Mesenchymal stem cell (in vitro differentiated cells and primary cell): ENCODE measurements at regions not wholly inside any gene's neighbourhood (a gene's known extent, or its start where the extent isn't known, plus 50 kb on each side); places are given as distances from the start of the nearest gene placed in this dataset.

Experiments used
- DNase-seq: peaks from one replicate; pipeline ENCODE4 v3.0.0-alpha.2; 2013
- H2AFZ ChIP-seq: one replicate; pipeline ENCODE4 v1.6.1; 2013; ENCODE audit warnings: low read depth, mild to moderate bottlenecking, control low read depth, inconsistent platforms, low read length, moderate library complexity
- H2AK5ac ChIP-seq: 2 replicates; pipeline ENCODE4 v1.6.1; 2013; ENCODE audit warnings: low read length, moderate library complexity, mild to moderate bottlenecking, inconsistent platforms; ENCODE audit not compliant: severe bottlenecking
- H2BK120ac ChIP-seq: one replicate; pipeline ENCODE4 v1.6.1; 2013; ENCODE audit warnings: low read depth, mild to moderate bottlenecking, inconsistent platforms, low read length, moderate library complexity
- H2BK12ac ChIP-seq, 2 experiments: one replicate each; pipeline ENCODE4 v1.6.1; 2013; ENCODE audit warnings: inconsistent platforms in 2 of 2, low read length in 2 of 2, mild to moderate bottlenecking in 2 of 2, moderate library complexity in 2 of 2, control low read depth in 1 of 2
- H2BK15ac ChIP-seq: one replicate; pipeline ENCODE4 v1.6.1; 2013; ENCODE audit warnings: mild to moderate bottlenecking, low read depth, inconsistent platforms; ENCODE audit not compliant: poor library complexity, severe bottlenecking
- H2BK5ac ChIP-seq: 2 replicates; pipeline ENCODE4 v1.6.1; 2013; ENCODE audit warnings: low read depth, mild to moderate bottlenecking, low read length, control low read depth, inconsistent platforms; ENCODE audit not compliant: poor library complexity, severe bottlenecking
- H3K14ac ChIP-seq, 2 experiments: one replicate each; pipeline ENCODE4 v1.6.1; 2013; ENCODE audit warnings: inconsistent platforms in 2 of 2, low read length in 2 of 2, control low read depth in 1 of 2, mild to moderate bottlenecking in 1 of 2, moderate library complexity in 1 of 2
- H3K18ac ChIP-seq, 2 experiments: one replicate each; pipeline ENCODE4 v1.6.1; 2013; ENCODE audit warnings: inconsistent platforms in 2 of 2, low read length in 2 of 2, control low read depth in 1 of 2, low read depth in 1 of 2, mild to moderate bottlenecking in 1 of 2
- H3K23ac ChIP-seq, 2 experiments: one replicate each; pipeline ENCODE4 v1.6.1; 2013; ENCODE audit warnings: inconsistent platforms in 2 of 2, low read length in 2 of 2, mild to moderate bottlenecking in 2 of 2, moderate library complexity in 2 of 2, control low read depth in 1 of 2
- H3K27ac ChIP-seq: 2 replicates; pipeline ENCODE4 v1.5.1; 2013; ENCODE audit warnings: mild to moderate bottlenecking, moderate library complexity, low read length, control low read depth, inconsistent platforms; ENCODE audit not compliant: poor library complexity, severe bottlenecking
- H3K27me3 ChIP-seq, 2 experiments: 2 replicates each; pipeline versions ENCODE4 v1.6.1 to v1.7.0; 2013; ENCODE audit warnings: low read length in 2 of 2, mild to moderate bottlenecking in 2 of 2, moderate library complexity in 2 of 2, control low read depth in 1 of 2, inconsistent platforms in 1 of 2; ENCODE audit not compliant: control insufficient read depth in 1 of 2, insufficient read depth in 1 of 2
- H3K36me3 ChIP-seq, 2 experiments: 2 replicates each; pipeline versions ENCODE4 v1.6.1 to v1.7.0; 2013; ENCODE audit warnings: low read length in 2 of 2, control low read depth in 1 of 2, inconsistent platforms in 1 of 2, low read depth in 1 of 2, mild to moderate bottlenecking in 1 of 2; ENCODE audit not compliant: insufficient read depth in 2 of 2, control insufficient read depth in 1 of 2
- H3K4ac ChIP-seq, 2 experiments: one replicate each; pipeline ENCODE4 v1.6.1; 2013; ENCODE audit warnings: inconsistent platforms in 2 of 2, low read length in 2 of 2, mild to moderate bottlenecking in 2 of 2, moderate library complexity in 2 of 2, control low read depth in 1 of 2, low read depth in 1 of 2
- H3K4me1 ChIP-seq: 2 replicates; pipeline ENCODE4 v1.6.1; 2013; ENCODE audit warnings: low read depth, low read length, control low read depth; ENCODE audit not compliant: control insufficient read depth, insufficient read depth
- H3K4me2 ChIP-seq: 2 replicates; pipeline ENCODE4 v1.6.1; 2013; ENCODE audit warnings: low read length, mild to moderate bottlenecking, inconsistent platforms; ENCODE audit not compliant: poor library complexity, severe bottlenecking
- H3K4me3 ChIP-seq, 2 experiments: 2 replicates each; pipeline versions ENCODE4 v1.5.1 to v1.7.0; 2013; ENCODE audit warnings: low read length in 2 of 2, mild to moderate bottlenecking in 2 of 2, control low read depth in 1 of 2, low read depth in 1 of 2; ENCODE audit not compliant: insufficient read depth in 1 of 2
- H3K79me1 ChIP-seq: replicated peaks from 2 replicates; pipeline ENCODE4 v1.6.1; 2013; ENCODE audit warnings: mild to moderate bottlenecking, control low read depth, low read length, inconsistent platforms; ENCODE audit not compliant: poor library complexity, severe bottlenecking
- H3K9ac ChIP-seq: 2 replicates; pipeline ENCODE4 v1.7.0; 2013; ENCODE audit warnings: mild to moderate bottlenecking, low read length, moderate library complexity
- H3K9me3 ChIP-seq: 2 replicates; pipeline ENCODE4 v1.7.0; 2013; ENCODE audit warnings: mild to moderate bottlenecking, low read length; ENCODE audit not compliant: control insufficient read depth
- H4K8ac ChIP-seq: one replicate; pipeline ENCODE4 v1.6.1; 2013; ENCODE audit warnings: inconsistent platforms, mild to moderate bottlenecking, low read length, moderate library complexity
- H4K91ac ChIP-seq: one replicate; pipeline ENCODE4 v1.6.1; 2013; ENCODE audit warnings: mild to moderate bottlenecking, low read length, inconsistent platforms
- WGBS: methylation state at CpG from one replicate; pipeline ENCODE4 v1.1.7; 2013; ENCODE audit warnings: mixed read lengths; 5-methylcytosine and 5-hydroxymethylcytosine counted together

DNA sequence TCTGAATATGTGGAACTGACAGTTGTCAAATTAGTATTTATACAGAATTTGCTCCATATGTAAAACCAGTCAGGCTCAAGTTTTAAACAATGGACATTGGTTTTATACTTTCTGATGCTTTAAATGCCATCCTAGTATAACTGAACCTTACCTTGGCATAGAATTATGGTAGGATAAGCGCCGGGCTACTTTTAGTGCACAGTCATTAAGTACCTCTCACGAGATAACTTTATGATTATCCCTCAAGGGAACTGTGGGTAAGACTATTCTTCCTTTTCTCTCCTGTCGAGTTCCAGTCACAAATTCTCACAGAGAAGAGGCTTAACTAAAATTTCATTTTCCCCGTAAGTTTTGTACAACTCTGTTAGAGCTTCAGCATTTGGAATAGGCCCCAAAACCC is 110.6 kb upstream of the PTPRK start:
- H3K18ac ChIP-seq: no peak overlapping the region
- no peak overlapping the region for H3K4me3 ChIP-seq
- H3K4ac ChIP-seq: no peak overlapping the region
- H4K8ac ChIP-seq: no peak overlapping the region
- H2BK120ac ChIP-seq: no peak overlapping the region
- WGBS: 93% methylated on average over 5 of the region's 5 CpGs
- no peak overlapping the region for H3K14ac ChIP-seq
- no peak overlapping the region for H2BK12ac ChIP-seq
- no peaks in the 10 kb centered on the region for H3K4me1 ChIP-seq
- H2BK15ac ChIP-seq: no peak overlapping the region
- H3K27ac ChIP-seq: no peak overlapping the region
- H2AK5ac ChIP-seq: no peak overlapping the region
- no peak overlapping the region for H4K91ac ChIP-seq
- no peak overlapping the region for H2AFZ ChIP-seq
- no peak overlapping the region for H3K4me2 ChIP-seq
- no peak for DNase-seq
- H3K79me1 ChIP-seq: no peaks in the 10 kb centered on the region
- no peaks in the 10 kb centered on the region for H3K36me3 ChIP-seq
- H3K23ac ChIP-seq: no peak overlapping the region
- no peak overlapping the region for H3K9ac ChIP-seq
- no peak overlapping the region for H2BK5ac ChIP-seq
- H3K27me3 ChIP-seq: no peaks in the 10 kb centered on the region
- H3K9me3 ChIP-seq: no peaks in the 10 kb centered on the region

- Histone ChIP-seq H2BK5ac (no peak overlapping the region), H2BK12ac (no peak overlapping the region), H3K4me1 (no peaks in the 10 kb centered on the region), H2AK5ac (no peak overlapping the region), H2AFZ (no peak overlapping the region), H3K36me3 (no peaks in the 10 kb centered on the region), H2BK120ac (no peak overlapping the region), H3K27me3 (no peaks in the 10 kb centered on the region), H3K9me3 (no peaks in the 10 kb centered on the region), H3K27ac (no peak overlapping the region), H2BK15ac (no peak overlapping the region), H3K79me1 (no peaks in the 10 kb centered on the region), H3K23ac (no peak overlapping the region), H3K14ac (no peak overlapping the region), H3K18ac (no peak overlapping the region), H3K9ac (no peak overlapping the region), H3K4me3 (no peak overlapping the region), H4K8ac (no peak overlapping the region), H3K4ac (no peak overlapping the region), H4K91ac (no peak overlapping the region), H3K4me2 (no peak overlapping the region)
- 97% methylated on average over 3 of the region's 3 CpGs for WGBS
- DNase-seq: no peak
Measured at GRCh38 chr6:128630213-128630612, 109.8 kb upstream of the PTPRK start.

DNA sequence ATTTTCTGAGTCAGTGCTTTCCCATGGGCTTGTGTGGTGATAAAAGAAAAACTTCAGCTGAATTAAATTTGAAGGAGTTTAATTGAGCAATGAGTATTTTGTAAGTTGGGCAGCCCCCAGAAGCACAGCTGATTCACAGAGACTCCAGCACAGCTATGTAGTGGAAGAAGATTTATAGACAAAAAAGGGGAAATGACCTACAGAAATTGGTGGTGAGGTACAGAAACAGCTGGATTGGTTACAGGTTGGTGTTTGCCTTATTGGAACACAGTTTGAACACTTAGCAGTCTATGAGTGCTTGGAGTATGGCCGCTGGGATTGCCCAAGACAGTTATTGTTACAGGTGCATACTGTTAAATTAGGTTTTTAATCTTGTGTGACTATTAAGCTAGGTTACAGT is 96.9 kb upstream of the PTPRK start:
- no peak overlapping the region for H3K23ac ChIP-seq
- H3K4me1 ChIP-seq: no peaks in the 10 kb centered on the region
- no peak overlapping the region for H2AFZ ChIP-seq
- no peak overlapping the region for H4K91ac ChIP-seq
- H3K27ac ChIP-seq: no peak overlapping the region
- H3K14ac ChIP-seq: no peak overlapping the region
- H3K18ac ChIP-seq: no peak overlapping the region
- H2BK120ac ChIP-seq: no peak overlapping the region
- no peaks in the 10 kb centered on the region for H3K27me3 ChIP-seq
- H3K4me2 ChIP-seq: no peak overlapping the region
- no peaks in the 10 kb centered on the region for H3K9me3 ChIP-seq
- H3K79me1 ChIP-seq: no peaks in the 10 kb centered on the region
- no peak overlapping the region for H3K4ac ChIP-seq
- H3K9ac ChIP-seq: no peak overlapping the region
- WGBS: 100% methylated on average over 1 of the region's 1 CpG
- H4K8ac ChIP-seq: no peak overlapping the region
- H2AK5ac ChIP-seq: no peak overlapping the region
- H3K4me3 ChIP-seq: no peak overlapping the region
- H2BK15ac ChIP-seq: no peak overlapping the region
- no peak for DNase-seq
- no peak overlapping the region for H2BK5ac ChIP-seq
- no peaks in the 10 kb centered on the region for H3K36me3 ChIP-seq
- no peak overlapping the region for H2BK12ac ChIP-seq

DNA sequence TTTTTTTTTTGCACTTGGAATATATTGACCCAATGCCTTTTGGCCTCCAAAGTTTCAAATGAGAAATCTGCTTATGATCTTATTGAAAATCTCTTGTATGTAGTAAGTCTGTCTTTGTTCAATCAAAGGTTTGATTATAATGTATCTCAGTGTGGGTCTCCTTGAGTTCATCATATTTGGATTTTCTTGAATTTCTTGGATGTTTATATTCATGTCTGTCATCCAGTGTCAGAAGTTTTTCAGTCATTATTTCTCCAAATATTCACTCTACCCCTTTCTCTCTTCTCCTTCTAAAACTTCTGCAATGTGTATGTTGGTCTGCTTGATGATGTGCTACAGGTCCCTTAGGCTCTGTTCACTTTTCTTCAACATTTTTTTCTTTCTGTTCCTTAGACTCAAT is 95.9 kb upstream of the PTPRK start:
- Histone ChIP-seq H3K36me3 (no peaks in the 10 kb centered on the region), H3K27me3 (no peaks in the 10 kb centered on the region), H2AK5ac (no peak overlapping the region), H3K4me1 (no peaks in the 10 kb centered on the region), H3K4me3 (no peak overlapping the region), H2BK15ac (no peak overlapping the region), H2BK5ac (no peak overlapping the region), H2BK12ac (no peak overlapping the region), H3K4ac (no peak overlapping the region), H2BK120ac (no peak overlapping the region), H3K9me3 (no peaks in the 10 kb centered on the region), H4K8ac (no peak overlapping the region), H3K9ac (no peak overlapping the region), H3K18ac (no peak overlapping the region), H3K4me2 (no peak overlapping the region), H2AFZ (no peak overlapping the region), H3K79me1 (no peaks in the 10 kb centered on the region), H3K23ac (no peak overlapping the region), H3K14ac (no peak overlapping the region), H3K27ac (no peak overlapping the region), H4K91ac (no peak overlapping the region)
- no peak for DNase-seq
